Thoracic aorta (tissue), 2 donors: ENCODE measurements at regions not wholly inside any gene's neighbourhood (a gene's known extent, or its start where the extent isn't known, plus 50 kb on each side); places are given as distances from the start of the nearest gene placed in this dataset.

ENCODE experiments used
- ATAC-seq: fragments of 150-250 bp; one replicate; pipeline ENCODE4 v1.8.0; 2017; ENCODE audit warnings: low read depth; ENCODE audit not compliant: insufficient number of reproducible peaks, low FRiP score
- DNase-seq: peaks from one replicate; pipeline ENCODE4 v3.0.0-alpha.2; 2020; ENCODE audit warnings: low spot score
- H3K27ac ChIP-seq, 2 donors: fragments of 200-600 bp; sonication (generic); 1 replicate in 1 of 2; 2 replicates in 1 of 2; pipeline ENCODE4 v1.5.1; 2016; ENCODE audit warnings: mild to moderate bottlenecking in 2 of 2, moderate library complexity in 2 of 2
- H3K27me3 ChIP-seq: fragments of 200-600 bp; sonication (generic); replicated peaks from 2 replicates; pipeline ENCODE4 v1.6.0; 2016; ENCODE audit warnings: mild to moderate bottlenecking; ENCODE audit not compliant: insufficient read depth
- H3K36me3 ChIP-seq: fragments of 200-600 bp; sonication (generic); one replicate; pipeline ENCODE4 v1.5.1; 2016
- H3K4me1 ChIP-seq, 2 donors: fragments of 200-600 bp; sonication (generic); 1 replicate in 1 of 2; 2 replicates in 1 of 2; pipeline versions ENCODE4 v1.5.1 to v1.6.0; 2016; ENCODE audit warnings: low read depth in 2 of 2, mild to moderate bottlenecking in 1 of 2; ENCODE audit not compliant: control insufficient read depth in 1 of 2
- H3K4me3 ChIP-seq: fragments of 200-600 bp; sonication (generic); 2 replicates; pipeline ENCODE4 v1.5.1; 2016; ENCODE audit warnings: mild to moderate bottlenecking
- H3K9me3 ChIP-seq: fragments of 200-600 bp; sonication (generic); 2 replicates; pipeline ENCODE4 v1.5.1; 2016
- TF ChIP-seq, protein P1 (sequence below): fragments of 200-600 bp; sonication (generic); IDR thresholded peaks from one replicate; pipeline ENCODE4 v1.5.1; 2019; ENCODE audit warnings: antibody characterized with exemption

DNA sequence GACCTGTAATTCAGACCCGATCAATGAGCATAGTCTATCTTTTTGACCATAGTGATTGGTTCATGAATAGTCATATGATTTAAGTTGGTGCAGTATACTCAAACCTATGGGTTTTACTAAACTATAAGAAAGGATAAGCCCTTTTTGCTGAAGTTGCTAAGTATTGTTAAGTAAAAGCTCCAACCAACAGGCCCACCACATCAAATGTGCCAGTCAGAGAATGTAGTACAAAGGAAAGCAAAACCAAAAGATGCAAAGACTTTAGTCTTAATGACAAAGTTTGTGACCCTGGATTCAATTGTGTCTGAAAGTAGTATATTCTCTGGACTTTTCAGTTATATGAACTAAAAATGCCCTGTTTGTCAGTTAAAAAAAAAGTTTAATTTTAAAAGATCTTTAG is 208.1 kb upstream of the TET2 start:
- DNase-seq, result no peak
- ATAC-seq, result no peak
- Histone ChIP-seq H3K4me3 (no peak overlapping the region), H3K4me1 (no peaks in the 10 kb centered on the region), H3K27me3 (no peaks in the 10 kb centered on the region), H3K27ac (no peak overlapping the region), H3K36me3 (no peaks in the 10 kb centered on the region), H3K9me3 (peaks cover 3% of the 10 kb centered on the region)
- TF ChIP-seq, protein P1, sequence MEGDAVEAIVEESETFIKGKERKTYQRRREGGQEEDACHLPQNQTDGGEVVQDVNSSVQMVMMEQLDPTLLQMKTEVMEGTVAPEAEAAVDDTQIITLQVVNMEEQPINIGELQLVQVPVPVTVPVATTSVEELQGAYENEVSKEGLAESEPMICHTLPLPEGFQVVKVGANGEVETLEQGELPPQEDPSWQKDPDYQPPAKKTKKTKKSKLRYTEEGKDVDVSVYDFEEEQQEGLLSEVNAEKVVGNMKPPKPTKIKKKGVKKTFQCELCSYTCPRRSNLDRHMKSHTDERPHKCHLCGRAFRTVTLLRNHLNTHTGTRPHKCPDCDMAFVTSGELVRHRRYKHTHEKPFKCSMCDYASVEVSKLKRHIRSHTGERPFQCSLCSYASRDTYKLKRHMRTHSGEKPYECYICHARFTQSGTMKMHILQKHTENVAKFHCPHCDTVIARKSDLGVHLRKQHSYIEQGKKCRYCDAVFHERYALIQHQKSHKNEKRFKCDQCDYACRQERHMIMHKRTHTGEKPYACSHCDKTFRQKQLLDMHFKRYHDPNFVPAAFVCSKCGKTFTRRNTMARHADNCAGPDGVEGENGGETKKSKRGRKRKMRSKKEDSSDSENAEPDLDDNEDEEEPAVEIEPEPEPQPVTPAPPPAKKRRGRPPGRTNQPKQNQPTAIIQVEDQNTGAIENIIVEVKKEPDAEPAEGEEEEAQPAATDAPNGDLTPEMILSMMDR, result no peak

DNA sequence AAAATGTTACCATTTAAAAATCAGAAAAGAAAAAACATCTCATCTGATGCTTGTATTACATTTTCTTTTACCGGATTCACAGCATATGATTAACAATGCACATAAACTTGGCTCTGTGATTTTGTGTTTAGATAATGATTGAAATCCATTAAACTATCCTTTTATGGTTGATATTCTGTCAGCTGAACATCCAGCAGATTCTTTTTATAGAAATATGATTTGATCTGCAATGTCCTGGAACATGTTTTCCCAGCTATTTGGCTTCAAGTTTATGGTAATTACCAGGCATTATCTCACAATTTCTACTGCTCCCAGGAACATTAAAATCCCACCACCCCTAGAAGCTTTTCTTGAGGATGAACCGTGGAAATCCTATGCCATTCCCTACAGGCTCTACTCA is 205.7 kb upstream of the TET2 start:
- H3K36me3 ChIP-seq, result no peaks in the 10 kb centered on the region
- DNase-seq (no peak), ATAC-seq (no peak)
- H3K27ac ChIP-seq, result no peak overlapping the region
- H3K27me3 ChIP-seq, result no peaks in the 10 kb centered on the region
- no peaks in the 10 kb centered on the region for H3K4me1 ChIP-seq
- H3K9me3 ChIP-seq, result no peaks in the 10 kb centered on the region
- H3K4me3 ChIP-seq, result no peak overlapping the region
- TF ChIP-seq, protein P1, result no peak

DNA sequence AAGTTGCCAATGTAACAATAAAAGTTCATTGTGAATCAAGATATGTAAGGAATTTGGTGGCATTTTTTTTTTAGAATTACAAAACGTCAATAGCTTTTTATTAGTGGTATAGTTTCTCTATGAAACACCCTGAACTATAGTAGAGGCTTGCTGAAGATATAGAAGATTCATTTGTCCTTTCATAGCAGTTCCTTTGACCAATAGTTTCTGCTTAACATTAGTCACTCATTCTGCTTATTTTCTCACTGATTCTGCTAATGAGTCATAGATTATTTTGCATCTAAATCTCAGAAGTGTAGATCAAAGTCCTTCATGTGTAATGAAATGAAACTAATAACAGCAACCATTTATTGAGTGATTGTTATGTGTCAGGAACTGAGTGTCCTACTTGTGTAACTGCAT is 205.0 kb upstream of the TET2 start:
- H3K36me3 ChIP-seq, result no peaks in the 10 kb centered on the region
- H3K27me3 ChIP-seq, result no peaks in the 10 kb centered on the region
- TF ChIP-seq, protein P1, result no peak
- H3K9me3 ChIP-seq, result no peaks in the 10 kb centered on the region
- H3K4me3 ChIP-seq, result no peak overlapping the region
- DNase-seq (no peak), ATAC-seq (no peak)
- no peak overlapping the region for H3K27ac ChIP-seq
- no peaks in the 10 kb centered on the region for H3K4me1 ChIP-seq

DNA sequence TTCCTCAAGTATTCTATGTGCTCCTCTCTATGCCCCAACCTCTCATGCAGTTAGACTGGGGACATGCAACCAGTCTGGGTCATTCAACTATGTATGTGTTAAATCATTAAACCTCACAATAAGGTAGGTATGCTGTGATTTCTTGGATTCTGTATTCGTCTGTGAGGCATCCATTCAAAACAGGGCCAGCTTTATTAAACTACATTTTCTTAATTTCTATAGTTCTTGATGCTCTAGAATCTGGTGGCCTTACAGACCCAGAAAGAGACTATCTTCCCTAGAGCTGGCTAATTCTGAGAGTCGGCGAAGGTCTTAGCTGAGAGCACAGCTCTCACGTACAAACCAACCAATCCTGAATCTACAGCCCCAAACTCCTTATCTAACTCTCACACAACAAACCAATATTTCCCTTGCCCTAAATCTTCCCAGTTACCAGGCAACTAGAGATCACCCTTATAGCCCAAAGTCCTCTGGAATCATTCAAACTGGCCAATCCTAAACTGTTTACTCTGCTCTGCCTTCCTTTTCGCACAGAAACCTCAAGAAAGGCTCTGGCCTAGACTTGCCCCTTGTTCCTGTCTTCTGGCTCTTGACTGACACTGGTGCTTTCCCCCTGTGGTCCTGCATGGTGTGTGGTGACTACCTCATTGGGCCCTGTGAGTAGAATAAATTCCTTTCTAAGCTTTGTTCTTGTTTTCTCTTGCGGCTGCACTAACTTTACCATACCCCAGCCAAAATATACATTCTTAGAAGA is 203.5 kb upstream of the TET2 start:
- Histone ChIP-seq H3K4me1 (no peaks in the 10 kb centered on the region), H3K27me3 (no peaks in the 10 kb centered on the region), H3K4me3 (no peak overlapping the region), H3K9me3 (no peaks in the 10 kb centered on the region), H3K27ac (no peak overlapping the region), H3K36me3 (no peaks in the 10 kb centered on the region)
- TF ChIP-seq, protein P1, result no peak
- ATAC-seq, result no peak
- DNase-seq, result no peak

DNA sequence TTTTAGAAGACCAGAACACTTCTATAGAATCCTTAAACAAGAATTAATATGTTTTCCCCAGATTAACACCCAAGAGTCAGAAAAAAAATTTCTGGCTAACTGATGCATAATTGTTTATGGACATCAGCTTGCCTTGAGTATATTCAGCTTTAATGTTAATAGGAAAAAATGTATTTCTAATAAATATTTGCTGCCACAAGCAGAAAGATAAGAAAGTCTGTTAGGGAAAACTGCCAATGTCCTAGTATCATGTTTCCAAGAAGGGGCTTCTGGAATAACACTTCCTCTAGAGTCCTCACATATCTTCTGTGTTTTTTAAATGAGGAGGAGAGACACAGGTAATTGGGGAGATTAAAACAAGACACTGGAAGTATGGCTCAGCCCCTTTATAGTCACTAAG is 202.1 kb upstream of the TET2 start:
- H3K9me3 ChIP-seq, result no peaks in the 10 kb centered on the region
- TF ChIP-seq, protein P1, result no peak
- no peaks in the 10 kb centered on the region for H3K27me3 ChIP-seq
- no peak overlapping the region for H3K4me3 ChIP-seq
- DNase-seq (no peak), ATAC-seq (no peak)
- H3K4me1 ChIP-seq, result no peaks in the 10 kb centered on the region
- H3K36me3 ChIP-seq, result no peaks in the 10 kb centered on the region
- H3K27ac ChIP-seq, result no peak overlapping the region
